GM19463 (cell line): ENCODE measurements at regions not wholly inside any gene's neighbourhood (a gene's known extent, or its start where the extent isn't known, plus 50 kb on each side); places are given as distances from the start of the nearest gene placed in this dataset.

Source experiments
- ATAC-seq: cut with Tn5 transposase; IDR thresholded peaks from one replicate; pipeline ENCODE4 v1.9.1; 2021; ENCODE audit warnings: mild to moderate bottlenecking, moderate library complexity; ENCODE audit not compliant: unreplicated experiment

- ATAC-seq: no peak
These were observed 248.9 kb downstream of the TMEM182 start for GRCh38 chr2:103010751-103011150.

GRCh38 chr2:103012590-103012989 is 250.8 kb downstream of the TMEM182 start:
- no peak for ATAC-seq

- no peak for ATAC-seq
These were observed 263.2 kb downstream of the TMEM182 start for GRCh38 chr2:103025056-103025455.

- no peak for ATAC-seq
These were observed 266.4 kb downstream of the TMEM182 start for GRCh38 chr2:103028181-103028580.
